Activated naive CD8-positive, alpha-beta T cell treated with anti-CD3 and anti-CD28 coated beads, Interleukin-2, amount 10 ng/mL, durations not matched to agents 7 days and 5 days (primary cell): ENCODE measurements at regions not wholly inside any gene's neighbourhood (a gene's known extent, or its start where the extent isn't known, plus 50 kb on each side); places are given as distances from the start of the nearest gene placed in this dataset.
A peak's percentile ranks its signal among the peaks of the same experiment; 100 is the strongest.

Experiments
- ATAC-seq: fragments of 150-1000 bp; cut with Tn5 transposase; one replicate; pipeline ENCODE4 v1.10.0; 2021; ENCODE audit warnings: low read depth, moderate library complexity
- POLR2A ChIA-PET: fragments of 350-600 bp; sonication (Branson Sonifier 250); formaldehyde crosslinking; loops from one replicate; lab custom pipeline; 2021; ENCODE audit warnings: antibody characterized with exemption; lab: Charles Lee
- DNase-seq: peaks from one replicate; pipeline ENCODE4 v3.0.0; 2021
- H3K27ac Mint-ChIP-seq: one replicate; pipeline ENCODE4 v1.8.0; 2022; ENCODE audit warnings: mild to moderate bottlenecking, mixed read lengths
- H3K27me3 Mint-ChIP-seq: one replicate; pipeline ENCODE4 v1.8.0; 2022; ENCODE audit warnings: mild to moderate bottlenecking, moderate library complexity, mixed read lengths
- H3K36me3 Mint-ChIP-seq: one replicate; pipeline ENCODE4 v1.8.0; 2021; ENCODE audit warnings: mild to moderate bottlenecking, mixed read lengths
- H3K4me1 Mint-ChIP-seq: one replicate; pipeline ENCODE4 v1.8.0; 2021; ENCODE audit warnings: mixed read lengths
- H3K4me3 Mint-ChIP-seq: one replicate; pipeline ENCODE4 v1.8.0; 2022; ENCODE audit warnings: mild to moderate bottlenecking, moderate library complexity, mixed read lengths
- H3K9me3 Mint-ChIP-seq: one replicate; pipeline ENCODE4 v1.8.0; 2021; ENCODE audit warnings: mixed read lengths

GRCh38 chr1:206415942-206416341, 54.3 kb upstream of the IKBKE start:
- POLR2A ChIA-PET = no interaction called here
- Mint-ChIP-seq H3K9me3 (no peaks in the 10 kb centered on the region), H3K36me3 (peaks cover 30% of the 10 kb centered on the region), H3K4me1 (peaks cover 5% of the 10 kb centered on the region), H3K4me3 (no peak overlapping the region), H3K27me3 (no peaks in the 10 kb centered on the region), H3K27ac (no peak overlapping the region)
- ATAC-seq = no peak
- DNase-seq = no peak

- POLR2A ChIA-PET = no interaction called here
- no peaks in the 10 kb centered on the region for H3K9me3 Mint-ChIP-seq
- H3K36me3 Mint-ChIP-seq = peaks cover 33% of the 10 kb centered on the region
- no peak overlapping the region for H3K27ac Mint-ChIP-seq
- ATAC-seq = no peak
- DNase-seq = no peak
- no peak overlapping the region for H3K4me3 Mint-ChIP-seq
- peaks cover 5% of the 10 kb centered on the region for H3K4me1 Mint-ChIP-seq
- H3K27me3 Mint-ChIP-seq = no peaks in the 10 kb centered on the region
Measured at GRCh38 chr1:206417774-206418614, 52.3 kb upstream of the IKBKE start.

- POLR2A ChIA-PET = no interaction called here
- DNase-seq (no peak), ATAC-seq (no peak)
- Mint-ChIP-seq H3K27ac (peak overlapping the region; percentile 35), H3K27me3 (no peaks in the 10 kb centered on the region), H3K4me3 (no peak overlapping the region), H3K36me3 (peaks cover 39% of the 10 kb centered on the region), H3K9me3 (no peaks in the 10 kb centered on the region), H3K4me1 (peaks cover 5% of the 10 kb centered on the region)
Measured at GRCh38 chr1:206419250-206419649, 51.0 kb upstream of the IKBKE start.

- no peak for ATAC-seq
- peaks cover 36% of the 10 kb centered on the region for H3K36me3 Mint-ChIP-seq
- H3K27ac Mint-ChIP-seq = no peak overlapping the region
- H3K4me1 Mint-ChIP-seq = peaks cover 5% of the 10 kb centered on the region
- no peak for DNase-seq
- POLR2A ChIA-PET = no interaction called here
- no peaks in the 10 kb centered on the region for H3K27me3 Mint-ChIP-seq
- H3K9me3 Mint-ChIP-seq = no peaks in the 10 kb centered on the region
- no peak overlapping the region for H3K4me3 Mint-ChIP-seq
Measured at GRCh38 chr1:206419783-206420182, 50.5 kb upstream of the IKBKE start.

GRCh38 chr1:206420471-206420870, 49.8 kb upstream of the IKBKE start:
- peaks cover 5% of the 10 kb centered on the region for H3K4me1 Mint-ChIP-seq
- POLR2A ChIA-PET = no interaction called here
- H3K27me3 Mint-ChIP-seq = no peaks in the 10 kb centered on the region
- peaks cover 38% of the 10 kb centered on the region for H3K36me3 Mint-ChIP-seq
- H3K27ac Mint-ChIP-seq = no peak overlapping the region
- no peak for ATAC-seq
- no peaks in the 10 kb centered on the region for H3K9me3 Mint-ChIP-seq
- no peak for DNase-seq
- no peak overlapping the region for H3K4me3 Mint-ChIP-seq
